ENCODE measurements at regions not wholly inside any gene's neighbourhood (a gene's known extent, or its start where the extent isn't known, plus 50 kb on each side); places are given as distances from the start of the nearest gene placed in this dataset.

- TF ChIP-seq EZH2phosphoT487 (IDR thresholded peaks at IDR 0.05; ENCODE audit: low read length) (no peak), CTCF (IDR thresholded peaks at IDR 0.05; ENCODE audit: low read length) (no peak), EZH2 (optimal IDR thresholded peaks at IDR 0.05; ENCODE audit: low read depth, low read length) (no peak)
- H4K20me1 ChIP-seq (ENCODE audit: insufficient read depth, low read length) = no peaks in the 10 kb centered on the region
- H3F3A ChIP-seq (ENCODE audit: insufficient read depth, low read length) = no peaks in the 10 kb centered on the region
- no peak overlapping the region for H3K4me2 ChIP-seq (ENCODE audit: low read depth, low read length)
- H3K4me3 ChIP-seq (ENCODE audit: low read length) = no peak overlapping the region
- H3K4me1 ChIP-seq (ENCODE audit: low read length) = no peaks in the 10 kb centered on the region
- no peak overlapping the region for H3K9ac ChIP-seq (ENCODE audit: low read length)
- no peaks in the 10 kb centered on the region for H3K9me2 ChIP-seq (replicated peaks; ENCODE audit: insufficient read depth, low read length)
- H2AFZ ChIP-seq (ENCODE audit: low read length) = no peak overlapping the region
- H3K79me2 ChIP-seq (ENCODE audit: low read length) = no peaks in the 10 kb centered on the region
- no peak for DNase-seq
- no peak overlapping the region for H3K27ac ChIP-seq (ENCODE audit: low read length)
- H3K27me3 ChIP-seq (replicated peaks; ENCODE audit: insufficient read depth, low read length) = no peaks in the 10 kb centered on the region
- H3K9me3 ChIP-seq (replicated peaks; ENCODE audit: insufficient read depth, low read length) = no peaks in the 10 kb centered on the region
- no peaks in the 10 kb centered on the region for H3K36me3 ChIP-seq (replicated peaks; ENCODE audit: insufficient read depth, low read length)
Observed at GRCh38 chr9:18352711-18353110, 121.2 kb upstream of the ADAMTSL1 start.

- TF ChIP-seq EZH2phosphoT487 (IDR thresholded peaks at IDR 0.05; ENCODE audit: low read length) (no peak), EZH2 (optimal IDR thresholded peaks at IDR 0.05; ENCODE audit: low read depth, low read length) (no peak), CTCF (IDR thresholded peaks at IDR 0.05; ENCODE audit: low read length) (no peak)
- DNase-seq = no peak
- H3K79me2 ChIP-seq (ENCODE audit: low read length) = no peaks in the 10 kb centered on the region
Observed at GRCh38 chr9:18353473-18353872, 120.5 kb upstream of the ADAMTSL1 start.

GRCh38 chr9:18357321-18357720, 116.6 kb upstream of the ADAMTSL1 start:
- Histone ChIP-seq H3K27ac (ENCODE audit: low read length) (no peak overlapping the region), H3K9me2 (replicated peaks; ENCODE audit: insufficient read depth, low read length) (no peaks in the 10 kb centered on the region), H3K9ac (ENCODE audit: low read length) (no peak overlapping the region), H3K9me3 (replicated peaks; ENCODE audit: insufficient read depth, low read length) (no peaks in the 10 kb centered on the region), H3F3A (ENCODE audit: insufficient read depth, low read length) (no peaks in the 10 kb centered on the region), H3K79me2 (ENCODE audit: low read length) (no peaks in the 10 kb centered on the region), H3K4me3 (ENCODE audit: low read length) (no peak overlapping the region), H3K27me3 (replicated peaks; ENCODE audit: insufficient read depth, low read length) (no peaks in the 10 kb centered on the region), H3K4me2 (ENCODE audit: low read depth, low read length) (no peak overlapping the region), H2AFZ (ENCODE audit: low read length) (no peak overlapping the region), H3K4me1 (ENCODE audit: low read length) (peaks cover 5% of the 10 kb centered on the region), H3K36me3 (replicated peaks; ENCODE audit: insufficient read depth, low read length) (no peaks in the 10 kb centered on the region), H4K20me1 (ENCODE audit: insufficient read depth, low read length) (no peaks in the 10 kb centered on the region)
- no peak for DNase-seq
- TF ChIP-seq EZH2phosphoT487 (IDR thresholded peaks at IDR 0.05; ENCODE audit: low read length) = no peak
- TF ChIP-seq EZH2 (optimal IDR thresholded peaks at IDR 0.05; ENCODE audit: low read depth, low read length) = no peak
- no peak for TF ChIP-seq CTCF (IDR thresholded peaks at IDR 0.05; ENCODE audit: low read length)

More at GRCh38 chr9:18353473-18353872, 120.5 kb upstream of the ADAMTSL1 start:
- Histone ChIP-seq H3K9me3 (replicated peaks; ENCODE audit: insufficient read depth, low read length) (no peaks in the 10 kb centered on the region), H3K4me1 (ENCODE audit: low read length) (no peaks in the 10 kb centered on the region), H3K4me3 (ENCODE audit: low read length) (no peak overlapping the region), H3K9ac (ENCODE audit: low read length) (no peak overlapping the region), H3K9me2 (replicated peaks; ENCODE audit: insufficient read depth, low read length) (no peaks in the 10 kb centered on the region), H2AFZ (ENCODE audit: low read length) (no peak overlapping the region), H4K20me1 (ENCODE audit: insufficient read depth, low read length) (no peaks in the 10 kb centered on the region), H3K4me2 (ENCODE audit: low read depth, low read length) (no peak overlapping the region), H3K27ac (ENCODE audit: low read length) (no peak overlapping the region), H3K27me3 (replicated peaks; ENCODE audit: insufficient read depth, low read length) (no peaks in the 10 kb centered on the region), H3K36me3 (replicated peaks; ENCODE audit: insufficient read depth, low read length) (no peaks in the 10 kb centered on the region), H3F3A (ENCODE audit: insufficient read depth, low read length) (no peaks in the 10 kb centered on the region)

Data from MM.1S (cell line).